ENCODE measurements at regions not wholly inside any gene's neighbourhood (a gene's known extent, or its start where the extent isn't known, plus 50 kb on each side); places are given as distances from the start of the nearest gene placed in this dataset.

DNA sequence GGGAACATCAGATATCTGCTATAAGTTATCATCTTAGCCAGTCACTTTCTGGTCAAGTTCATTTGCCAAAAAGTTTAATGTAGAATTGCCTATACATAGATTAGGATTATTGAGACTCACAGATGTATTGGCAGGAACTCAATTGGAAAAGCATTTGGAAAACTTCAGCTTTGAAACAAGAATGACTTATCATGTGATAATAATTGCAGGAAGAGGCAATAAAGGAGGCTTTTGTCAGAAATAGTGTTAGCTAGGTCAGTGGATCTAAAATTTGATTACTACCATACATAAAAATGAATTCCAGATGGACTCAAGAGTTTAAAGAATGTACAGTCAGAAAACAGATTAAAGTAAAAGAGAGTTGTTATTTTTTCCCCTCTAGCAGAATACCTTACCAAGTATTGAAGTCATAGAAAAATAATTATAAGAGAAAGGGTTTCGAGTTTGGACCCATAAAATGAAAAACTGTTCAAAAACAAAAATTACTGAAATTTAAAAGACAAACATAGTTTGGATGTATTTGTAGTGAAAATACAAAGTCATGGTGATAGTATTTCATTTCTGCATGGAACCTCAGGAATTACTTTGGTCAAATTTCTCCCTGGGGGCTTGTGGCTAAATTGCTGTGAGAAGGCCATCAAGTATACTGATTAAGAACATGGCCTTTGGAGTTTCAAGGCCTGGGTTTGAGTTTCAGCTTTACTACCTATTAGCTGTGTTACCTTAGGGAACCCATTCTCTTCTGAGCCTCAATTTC is 159.9 kb downstream of the TMEM38B start:
- TF ChIP-seq, protein P1, sequence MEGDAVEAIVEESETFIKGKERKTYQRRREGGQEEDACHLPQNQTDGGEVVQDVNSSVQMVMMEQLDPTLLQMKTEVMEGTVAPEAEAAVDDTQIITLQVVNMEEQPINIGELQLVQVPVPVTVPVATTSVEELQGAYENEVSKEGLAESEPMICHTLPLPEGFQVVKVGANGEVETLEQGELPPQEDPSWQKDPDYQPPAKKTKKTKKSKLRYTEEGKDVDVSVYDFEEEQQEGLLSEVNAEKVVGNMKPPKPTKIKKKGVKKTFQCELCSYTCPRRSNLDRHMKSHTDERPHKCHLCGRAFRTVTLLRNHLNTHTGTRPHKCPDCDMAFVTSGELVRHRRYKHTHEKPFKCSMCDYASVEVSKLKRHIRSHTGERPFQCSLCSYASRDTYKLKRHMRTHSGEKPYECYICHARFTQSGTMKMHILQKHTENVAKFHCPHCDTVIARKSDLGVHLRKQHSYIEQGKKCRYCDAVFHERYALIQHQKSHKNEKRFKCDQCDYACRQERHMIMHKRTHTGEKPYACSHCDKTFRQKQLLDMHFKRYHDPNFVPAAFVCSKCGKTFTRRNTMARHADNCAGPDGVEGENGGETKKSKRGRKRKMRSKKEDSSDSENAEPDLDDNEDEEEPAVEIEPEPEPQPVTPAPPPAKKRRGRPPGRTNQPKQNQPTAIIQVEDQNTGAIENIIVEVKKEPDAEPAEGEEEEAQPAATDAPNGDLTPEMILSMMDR (IDR thresholded peaks at IDR 0.05; ENCODE audit: borderline replicate concordance, extremely low read depth, insufficient read depth): no peak
- FAIRE-seq (no peak), DNase-seq (no peak)
- H3K27me3 ChIP-seq (ENCODE audit: control insufficient read depth, insufficient read depth, low read length): no peaks in the 10 kb centered on the region
- intact Hi-C loops (cut with DNase I): no loop called here
- no peaks in the 10 kb centered on the region for H3K4me1 ChIP-seq (ENCODE audit: control insufficient read depth in 2 of 3, insufficient read depth in 2 of 3, low read depth in 1 of 3, low read length in 3 of 3)
- no peaks in the 10 kb centered on the region for H3K9me3 ChIP-seq (ENCODE audit: control insufficient read depth in 2 of 3, insufficient read depth in 1 of 3, low read length in 3 of 3)
- H3K27ac ChIP-seq (ENCODE audit: low read depth in 2 of 2, low read length in 2 of 2): no peak overlapping the region
- no peaks in the 10 kb centered on the region for H3K36me3 ChIP-seq (ENCODE audit: control insufficient read depth in 2 of 3, insufficient read depth in 3 of 3, low read length in 3 of 3)
- no peak overlapping the region for H3K4me3 ChIP-seq (ENCODE audit: low read length in 3 of 3)
- no peak overlapping the region for H3K9ac ChIP-seq (ENCODE audit: low read length in 3 of 3)

DNA sequence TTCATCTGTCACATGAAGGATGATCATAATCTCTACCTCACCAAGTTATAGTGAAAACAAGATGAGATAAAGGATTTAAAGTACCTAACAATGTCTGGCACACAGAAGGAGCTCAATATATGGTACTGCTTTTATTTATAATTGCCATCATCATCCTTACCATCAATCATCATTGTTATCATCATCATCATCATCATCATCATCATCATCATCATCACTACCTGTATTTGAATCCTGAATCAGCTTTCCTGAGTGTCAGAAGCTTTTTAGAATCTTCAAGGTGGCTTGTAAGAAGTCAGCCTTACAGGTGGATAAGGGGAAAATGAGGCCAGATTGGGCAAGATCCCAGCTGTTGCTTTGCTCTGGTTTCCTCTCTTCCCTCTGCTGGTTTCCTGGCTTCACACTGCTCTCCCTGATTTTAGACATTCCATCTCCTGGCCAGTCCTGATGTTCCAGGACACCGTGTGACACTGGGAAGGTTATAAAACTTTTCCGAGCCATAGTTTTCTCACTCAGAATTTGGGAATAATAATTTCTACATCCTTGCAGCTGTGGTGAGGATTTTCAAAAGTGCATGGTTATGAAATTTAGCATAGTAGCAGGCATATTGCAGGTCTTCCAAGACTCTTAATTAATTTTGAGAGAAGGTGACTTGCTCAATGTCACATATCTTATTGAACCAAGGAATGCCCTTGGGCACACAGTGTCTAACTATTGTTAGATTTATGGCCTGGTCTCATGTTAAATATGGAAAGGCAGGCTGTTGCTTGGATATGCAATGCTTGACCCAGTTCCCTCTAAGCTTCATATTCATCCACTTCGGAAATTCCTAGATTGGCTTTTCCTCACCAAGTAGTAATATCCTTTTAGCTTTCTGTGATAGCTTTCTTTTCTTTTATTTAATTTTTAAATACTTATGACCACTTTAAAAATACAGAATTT is 160.7 kb downstream of the TMEM38B start:
- intact Hi-C loops (cut with DNase I): no loop called here
- TF ChIP-seq, protein P1 (IDR thresholded peaks at IDR 0.05; ENCODE audit: borderline replicate concordance, extremely low read depth, insufficient read depth): no peak
- Histone ChIP-seq H3K27me3 (ENCODE audit: control insufficient read depth, insufficient read depth, low read length) (no peaks in the 10 kb centered on the region), H3K4me1 (ENCODE audit: control insufficient read depth in 2 of 3, insufficient read depth in 2 of 3, low read depth in 1 of 3, low read length in 3 of 3) (no peaks in the 10 kb centered on the region), H3K4me3 (ENCODE audit: low read length in 3 of 3) (no peak overlapping the region), H3K9me3 (ENCODE audit: control insufficient read depth in 2 of 3, insufficient read depth in 1 of 3, low read length in 3 of 3) (no peaks in the 10 kb centered on the region), H3K9ac (ENCODE audit: low read length in 3 of 3) (no peak overlapping the region), H3K36me3 (ENCODE audit: control insufficient read depth in 2 of 3, insufficient read depth in 3 of 3, low read length in 3 of 3) (no peaks in the 10 kb centered on the region), H3K27ac (ENCODE audit: low read depth in 2 of 2, low read length in 2 of 2) (no peak overlapping the region)
- no peak for FAIRE-seq
- no peak for DNase-seq

DNA sequence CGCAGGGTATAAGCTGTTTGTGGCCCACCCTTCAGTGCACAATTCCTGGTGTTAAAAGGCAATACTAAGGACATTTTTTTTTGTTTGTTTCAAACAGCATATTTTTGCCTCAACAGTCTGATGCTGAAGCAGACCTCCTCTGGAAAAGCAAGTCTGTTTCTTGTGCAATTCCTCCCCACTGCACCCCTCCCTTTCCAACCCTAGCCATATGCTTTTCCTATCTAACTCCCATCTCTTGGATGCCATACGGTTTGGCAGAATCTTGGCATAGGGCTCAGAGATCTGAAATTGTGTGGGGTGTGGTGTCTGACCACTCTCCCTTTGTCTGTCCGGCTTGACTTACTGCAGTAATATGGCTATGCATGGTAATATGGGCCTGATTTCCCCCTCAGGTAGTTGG is 161.6 kb downstream of the TMEM38B start:
- no peak overlapping the region for H3K9ac ChIP-seq (ENCODE audit: low read length in 3 of 3)
- no peak for DNase-seq
- FAIRE-seq: no peak

More for the DNA sequence above, 161.6 kb downstream of the TMEM38B start:
- no peak overlapping the region for H3K27ac ChIP-seq (ENCODE audit: low read depth in 2 of 2, low read length in 2 of 2)
- H3K27me3 ChIP-seq (ENCODE audit: control insufficient read depth, insufficient read depth, low read length): no peaks in the 10 kb centered on the region
- TF ChIP-seq, protein P1 (IDR thresholded peaks at IDR 0.05; ENCODE audit: borderline replicate concordance, extremely low read depth, insufficient read depth): no peak
- intact Hi-C loops (cut with DNase I): no loop called here
- no peaks in the 10 kb centered on the region for H3K9me3 ChIP-seq (ENCODE audit: control insufficient read depth in 2 of 3, insufficient read depth in 1 of 3, low read length in 3 of 3)
- no peak overlapping the region for H3K4me3 ChIP-seq (ENCODE audit: low read length in 3 of 3)
- no peaks in the 10 kb centered on the region for H3K36me3 ChIP-seq (ENCODE audit: control insufficient read depth in 2 of 3, insufficient read depth in 3 of 3, low read length in 3 of 3)
- no peaks in the 10 kb centered on the region for H3K4me1 ChIP-seq (ENCODE audit: control insufficient read depth in 2 of 3, insufficient read depth in 2 of 3, low read depth in 1 of 3, low read length in 3 of 3)

Measured in kidney (tissue), 13 donors.